ENCODE measurements at regions not wholly inside any gene's neighbourhood (a gene's known extent, or its start where the extent isn't known, plus 50 kb on each side); places are given as distances from the start of the nearest gene placed in this dataset.

DNA sequence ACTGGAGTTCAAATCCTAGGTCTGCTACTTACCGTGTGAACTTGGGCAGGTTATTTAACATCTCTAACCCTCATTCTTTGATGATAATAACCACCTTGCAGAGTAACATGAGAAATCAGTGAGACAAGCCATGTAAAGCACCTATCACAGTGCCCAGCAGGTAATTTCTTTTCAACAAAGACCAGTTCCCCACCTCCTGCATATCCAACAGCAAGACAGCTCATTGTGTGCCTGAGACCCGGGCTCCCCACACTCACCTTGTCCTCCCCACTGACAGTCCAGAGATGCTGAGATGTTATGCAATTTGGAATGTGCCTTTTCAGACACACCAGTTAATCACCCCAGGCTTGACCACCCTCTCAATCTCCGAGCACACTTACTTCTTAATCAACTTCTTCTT is 367.6 kb upstream of the DAB1 start:
- TF ChIP-seq EP300 (IDR thresholded peaks at IDR 0.05): no peak
- no peak for TF ChIP-seq POLR2AphosphoS5 (IDR thresholded peaks at IDR 0.05)
- TF ChIP-seq POLR2A (IDR thresholded peaks at IDR 0.05): no peak
